ENCODE measurements at regions not wholly inside any gene's neighbourhood (a gene's known extent, or its start where the extent isn't known, plus 50 kb on each side); places are given as distances from the start of the nearest gene placed in this dataset.

- TF ChIP-seq CTCF (optimal IDR thresholded peaks at IDR 0.05 in 1 of 3, IDR thresholded peaks at IDR 0.05 in 1 of 3, conservative IDR thresholded peaks at IDR 0.05 in 1 of 3; ENCODE audit: extremely low read depth in 1 of 3, insufficient read depth in 2 of 3, low read length in 3 of 3): no peak
- TF ChIP-seq EZH2 (IDR thresholded peaks at IDR 0.05; ENCODE audit: low read length): no peak
Observed at GRCh38 chr2:205895981-205896655, 189.9 kb downstream of the INO80D start.

Data from keratinocyte (primary cell).